DOHH2 (cell line): ENCODE measurements at regions not wholly inside any gene's neighbourhood (a gene's known extent, or its start where the extent isn't known, plus 50 kb on each side); places are given as distances from the start of the nearest gene placed in this dataset.

ENCODE experiments used
- CTCF ChIP-seq: fragments of 200-600 bp; sonication (generic); IDR thresholded peaks from one replicate; pipeline ENCODE4 v1.5.1; 2014; ENCODE audit warnings: antibody characterized with exemption, mild to moderate bottlenecking, low read depth, low read length; ENCODE audit not compliant: poor library complexity, severe bottlenecking
- EZH2phosphoT487 ChIP-seq: fragments of 200-600 bp; sonication (generic); IDR thresholded peaks from 2 replicates; pipeline ENCODE4 v1.6.1; 2017; ENCODE audit warnings: borderline replicate concordance, mild to moderate bottlenecking, antibody characterized with exemption, low read length, moderate library complexity, mixed read lengths

GRCh38 chr5:167122267-167122666 is 1169.2 kb upstream of the WWC1 start:
- TF ChIP-seq CTCF (no peak), EZH2phosphoT487 (no peak)
